GM21825 (cell line): ENCODE measurements at regions not wholly inside any gene's neighbourhood (a gene's known extent, or its start where the extent isn't known, plus 50 kb on each side); places are given as distances from the start of the nearest gene placed in this dataset.

ENCODE experiments used
- ATAC-seq: cut with Tn5 transposase; IDR thresholded peaks from one replicate; pipeline ENCODE4 v1.9.1; 2021; ENCODE audit warnings: mild to moderate bottlenecking, moderate library complexity; ENCODE audit not compliant: unreplicated experiment

GRCh38 chr5:68475476-68475983 is 260.0 kb downstream of the PIK3R1 start:
- ATAC-seq = no peak

GRCh38 chr5:68476854-68477253 is 261.3 kb downstream of the PIK3R1 start:
- ATAC-seq = no peak

- no peak for ATAC-seq
Measured at GRCh38 chr5:68478301-68479095, 262.9 kb downstream of the PIK3R1 start.

- ATAC-seq = no peak
Measured at GRCh38 chr5:68479524-68479923, 264.0 kb downstream of the PIK3R1 start.

GRCh38 chr5:68480335-68480940 is 264.9 kb downstream of the PIK3R1 start:
- ATAC-seq = no peak

GRCh38 chr5:68482199-68482598 is 266.6 kb downstream of the PIK3R1 start:
- ATAC-seq = no peak

GRCh38 chr5:68484307-68485068 is 268.9 kb downstream of the PIK3R1 start:
- ATAC-seq = no peak

GRCh38 chr5:68489556-68489955 is 274.0 kb downstream of the PIK3R1 start:
- ATAC-seq = no peak

GRCh38 chr5:68490406-68490805 is 274.9 kb downstream of the PIK3R1 start:
- ATAC-seq = no peak

- ATAC-seq = no peak
Measured at GRCh38 chr5:68494771-68495170, 279.2 kb downstream of the PIK3R1 start.

GRCh38 chr5:68499987-68500386 is 284.4 kb downstream of the PIK3R1 start:
- ATAC-seq = no peak

GRCh38 chr5:68500813-68501212 is 285.3 kb downstream of the PIK3R1 start:
- no peak for ATAC-seq

- ATAC-seq = no peak
Measured at GRCh38 chr5:68502531-68502930, 287.0 kb downstream of the PIK3R1 start.

GRCh38 chr5:68504306-68504705 is 288.8 kb downstream of the PIK3R1 start:
- no peak for ATAC-seq

- no peak for ATAC-seq
Measured at GRCh38 chr5:68505917-68506860, 290.6 kb downstream of the PIK3R1 start.

- no peak for ATAC-seq
Measured at GRCh38 chr5:68515514-68515913, 300.0 kb downstream of the PIK3R1 start.

GRCh38 chr5:68518286-68518685 is 302.7 kb downstream of the PIK3R1 start:
- no peak for ATAC-seq

GRCh38 chr5:68519143-68519542 is 303.6 kb downstream of the PIK3R1 start:
- ATAC-seq = no peak

- no peak for ATAC-seq
Measured at GRCh38 chr5:68521776-68522175, 306.2 kb downstream of the PIK3R1 start.

GRCh38 chr5:68522863-68523262 is 307.3 kb downstream of the PIK3R1 start:
- no peak for ATAC-seq
